HL-60 (cell line): ENCODE measurements at regions not wholly inside any gene's neighbourhood (a gene's known extent, or its start where the extent isn't known, plus 50 kb on each side); places are given as distances from the start of the nearest gene placed in this dataset.

Experiments used
- DNase-seq, 2 experiments: peaks; one replicate each; pipeline ENCODE4 v3.0.0-alpha.2; 2010 to 2020; ENCODE audit warnings: low read depth in 1 of 2, low spot score in 1 of 2
- H3K27ac ChIP-seq: fragments of 250-450 bp; sonication (Bioruptor Pico); replicated peaks from 2 replicates; pipeline ENCODE4 v1.5.1; 2020; ENCODE audit warnings: mild to moderate bottlenecking, moderate library complexity
- H3K27me3 ChIP-seq: fragments of 250-450 bp; sonication (Bioruptor Pico); 2 replicates; pipeline ENCODE4 v1.5.1; 2021; ENCODE audit warnings: mild to moderate bottlenecking, moderate library complexity; ENCODE audit not compliant: insufficient read depth, poor library complexity, severe bottlenecking
- H3K4me3 ChIP-seq: replicated peaks from 2 replicates; pipeline ENCODE4 v1.5.1; 2011; ENCODE audit warnings: mild to moderate bottlenecking, control low read depth, low read length; ENCODE audit not compliant: insufficient read depth
- CTCF ChIP-seq: IDR thresholded peaks from one replicate; pipeline ENCODE4 v1.5.1; 2011; ENCODE audit warnings: low read length, control low read depth, inconsistent platforms; ENCODE audit not compliant: insufficient read depth
- GABPA ChIP-seq: IDR thresholded peaks from 2 replicates; pipeline ENCODE4 v1.6.1; 2012; ENCODE audit warnings: low read depth
- POLR2AphosphoS5 ChIP-seq: IDR thresholded peaks from 2 replicates; pipeline ENCODE4 v1.6.1; 2012; ENCODE audit warnings: low read depth
- SPI1 ChIP-seq: IDR thresholded peaks from 2 replicates; pipeline ENCODE4 v1.6.1; 2012; ENCODE audit warnings: low read depth, mild to moderate bottlenecking, borderline replicate concordance
- TF ChIP-seq, protein P1 (sequence below): IDR thresholded peaks from 2 replicates; pipeline ENCODE4 v1.6.1; 2012; ENCODE audit warnings: low read depth; ENCODE audit not compliant: insufficient replicate concordance

DNA sequence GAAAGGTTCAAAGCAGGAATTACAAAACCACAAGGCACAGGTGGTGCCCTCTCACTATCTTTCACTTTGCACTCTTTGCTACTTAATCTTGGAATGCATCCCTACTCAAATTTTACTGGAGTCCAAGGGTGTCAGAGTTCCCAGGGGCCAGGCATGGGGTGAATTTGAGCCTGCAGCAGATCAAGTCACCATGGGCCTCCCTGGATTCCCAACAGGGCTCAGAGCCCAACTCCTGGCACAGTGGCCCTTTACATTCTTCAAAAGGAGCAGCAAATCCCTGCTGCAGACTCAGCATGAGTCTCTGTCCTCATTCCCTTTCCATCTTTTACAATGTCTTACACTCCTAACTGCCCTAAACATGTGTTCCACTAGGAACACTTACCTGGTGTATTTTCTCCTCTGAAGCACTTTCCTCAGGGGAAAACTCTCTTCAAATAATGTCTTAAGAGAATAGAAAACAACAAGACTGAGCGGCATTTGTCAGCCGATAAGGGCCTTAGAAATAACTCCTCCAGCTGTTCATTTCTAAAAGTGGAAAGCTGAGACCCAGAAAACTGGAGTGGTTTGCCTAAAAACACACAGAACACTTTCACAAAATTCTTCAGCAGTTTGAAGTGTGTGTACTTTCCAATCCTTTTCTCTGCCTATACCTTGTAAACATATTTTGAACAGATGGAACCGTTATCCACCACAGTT lies 596.0 kb downstream of the INSC start:
- no peak overlapping the region for H3K27ac ChIP-seq
- TF ChIP-seq POLR2AphosphoS5: no peak
- TF ChIP-seq, protein P1, sequence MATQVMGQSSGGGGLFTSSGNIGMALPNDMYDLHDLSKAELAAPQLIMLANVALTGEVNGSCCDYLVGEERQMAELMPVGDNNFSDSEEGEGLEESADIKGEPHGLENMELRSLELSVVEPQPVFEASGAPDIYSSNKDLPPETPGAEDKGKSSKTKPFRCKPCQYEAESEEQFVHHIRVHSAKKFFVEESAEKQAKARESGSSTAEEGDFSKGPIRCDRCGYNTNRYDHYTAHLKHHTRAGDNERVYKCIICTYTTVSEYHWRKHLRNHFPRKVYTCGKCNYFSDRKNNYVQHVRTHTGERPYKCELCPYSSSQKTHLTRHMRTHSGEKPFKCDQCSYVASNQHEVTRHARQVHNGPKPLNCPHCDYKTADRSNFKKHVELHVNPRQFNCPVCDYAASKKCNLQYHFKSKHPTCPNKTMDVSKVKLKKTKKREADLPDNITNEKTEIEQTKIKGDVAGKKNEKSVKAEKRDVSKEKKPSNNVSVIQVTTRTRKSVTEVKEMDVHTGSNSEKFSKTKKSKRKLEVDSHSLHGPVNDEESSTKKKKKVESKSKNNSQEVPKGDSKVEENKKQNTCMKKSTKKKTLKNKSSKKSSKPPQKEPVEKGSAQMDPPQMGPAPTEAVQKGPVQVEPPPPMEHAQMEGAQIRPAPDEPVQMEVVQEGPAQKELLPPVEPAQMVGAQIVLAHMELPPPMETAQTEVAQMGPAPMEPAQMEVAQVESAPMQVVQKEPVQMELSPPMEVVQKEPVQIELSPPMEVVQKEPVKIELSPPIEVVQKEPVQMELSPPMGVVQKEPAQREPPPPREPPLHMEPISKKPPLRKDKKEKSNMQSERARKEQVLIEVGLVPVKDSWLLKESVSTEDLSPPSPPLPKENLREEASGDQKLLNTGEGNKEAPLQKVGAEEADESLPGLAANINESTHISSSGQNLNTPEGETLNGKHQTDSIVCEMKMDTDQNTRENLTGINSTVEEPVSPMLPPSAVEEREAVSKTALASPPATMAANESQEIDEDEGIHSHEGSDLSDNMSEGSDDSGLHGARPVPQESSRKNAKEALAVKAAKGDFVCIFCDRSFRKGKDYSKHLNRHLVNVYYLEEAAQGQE: no peak
- TF ChIP-seq SPI1: no peak
- no peak overlapping the region for H3K4me3 ChIP-seq
- DNase-seq: no peak
- no peaks in the 10 kb centered on the region for H3K27me3 ChIP-seq

GRCh38 chr11:15711311-15711710 lies 596.6 kb downstream of the INSC start:
- no peak for DNase-seq
- Histone ChIP-seq H3K4me3 (no peak overlapping the region), H3K27ac (no peak overlapping the region), H3K27me3 (no peaks in the 10 kb centered on the region)
- TF ChIP-seq GABPA (no peak), POLR2AphosphoS5 (no peak), CTCF (no peak), SPI1 (no peak)
- TF ChIP-seq, protein P1: no peak

- H3K27me3 ChIP-seq: no peaks in the 10 kb centered on the region
- TF ChIP-seq CTCF: no peak
- no peak for TF ChIP-seq POLR2AphosphoS5
- TF ChIP-seq GABPA: no peak
- no peak for TF ChIP-seq SPI1
- TF ChIP-seq, protein P1: no peak
- no peak for DNase-seq
- no peak overlapping the region for H3K4me3 ChIP-seq
- H3K27ac ChIP-seq: no peak overlapping the region
These were observed 600.1 kb downstream of the INSC start for GRCh38 chr11:15714641-15715399.
